Lower leg skin (tissue), 3 donors: ENCODE measurements at regions not wholly inside any gene's neighbourhood (a gene's known extent, or its start where the extent isn't known, plus 50 kb on each side); places are given as distances from the start of the nearest gene placed in this dataset.

ENCODE experiments used
- CTCF ChIP-seq, 3 donors: fragments of 450-650 bp; IDR thresholded peaks; one replicate each; pipeline ENCODE4 v1.5.1; 2016; ENCODE audit warnings: antibody characterized with exemption in 3 of 3, mild to moderate bottlenecking in 3 of 3, moderate library complexity in 2 of 3
- POLR2A ChIP-seq, 2 donors: fragments of 450-650 bp; IDR thresholded peaks; one replicate each; pipeline ENCODE4 v1.6.1; 2016 to 2017; ENCODE audit warnings: antibody characterized with exemption in 2 of 2, mild to moderate bottlenecking in 1 of 2, moderate library complexity in 1 of 2

- TF ChIP-seq POLR2A (IDR thresholded peaks at IDR 0.05) (no peak), CTCF (IDR thresholded peaks at IDR 0.05) (no peak)
Measured at GRCh38 chr6:114586298-114586697, 243.5 kb upstream of the HS3ST5 start.
